ENCODE measurements at regions not wholly inside any gene's neighbourhood (a gene's known extent, or its start where the extent isn't known, plus 50 kb on each side); places are given as distances from the start of the nearest gene placed in this dataset.

GRCh38 chr15:26178640-26179220 lies 315.6 kb upstream of the ATP10A start:
- DNase-seq, result no peak

- no peak for DNase-seq
These were observed 314.7 kb upstream of the ATP10A start for GRCh38 chr15:26177816-26178215.

- no peak for DNase-seq
These were observed 313.7 kb upstream of the ATP10A start for GRCh38 chr15:26176831-26177230.

- DNase-seq, result no peak
These were observed 308.1 kb upstream of the ATP10A start for GRCh38 chr15:26171266-26171665.

GRCh38 chr15:26166429-26166828 lies 303.3 kb upstream of the ATP10A start:
- DNase-seq, result no peak

- DNase-seq, result no peak
These were observed 302.4 kb upstream of the ATP10A start for GRCh38 chr15:26165546-26165945.

- no peak for DNase-seq
These were observed 297.2 kb upstream of the ATP10A start for GRCh38 chr15:26160343-26160742.

- DNase-seq, result no peak
These were observed 295.0 kb upstream of the ATP10A start for GRCh38 chr15:26158176-26158575.

GRCh38 chr15:26157081-26157480 lies 294.0 kb upstream of the ATP10A start:
- no peak for DNase-seq

- DNase-seq, result no peak
These were observed 292.9 kb upstream of the ATP10A start for GRCh38 chr15:26156051-26156450.

GRCh38 chr15:26148156-26148860 lies 285.2 kb upstream of the ATP10A start:
- no peak for DNase-seq

- no peak for DNase-seq
These were observed 283.1 kb upstream of the ATP10A start for GRCh38 chr15:26146202-26146601.

GRCh38 chr15:26145796-26146195 lies 282.7 kb upstream of the ATP10A start:
- DNase-seq, result no peak

- DNase-seq, result no peak
These were observed 281.7 kb upstream of the ATP10A start for GRCh38 chr15:26144836-26145235.

GRCh38 chr15:26143221-26143620 lies 280.1 kb upstream of the ATP10A start:
- no peak for DNase-seq

GRCh38 chr15:26134812-26135211 lies 271.7 kb upstream of the ATP10A start:
- DNase-seq, result no peak

- DNase-seq, result no peak
These were observed 271.0 kb upstream of the ATP10A start for GRCh38 chr15:26134152-26134551.

- DNase-seq, result no peak
These were observed 269.7 kb upstream of the ATP10A start for GRCh38 chr15:26132811-26133210.

GRCh38 chr15:26129852-26130251 lies 266.7 kb upstream of the ATP10A start:
- DNase-seq, result no peak

GRCh38 chr15:26128611-26129140 lies 265.5 kb upstream of the ATP10A start:
- no peak for DNase-seq

- no peak for DNase-seq
These were observed 263.8 kb upstream of the ATP10A start for GRCh38 chr15:26126819-26127387.

- no peak for DNase-seq
These were observed 262.9 kb upstream of the ATP10A start for GRCh38 chr15:26126070-26126469.

- DNase-seq, result no peak
These were observed 262.5 kb upstream of the ATP10A start for GRCh38 chr15:26125664-26126063.

GRCh38 chr15:26119322-26119721 lies 256.2 kb upstream of the ATP10A start:
- no peak for DNase-seq
